NCI-H1694 treated with DMSO at 0.1 percent for 48 hours (cell line): ENCODE measurements at regions not wholly inside any gene's neighbourhood (a gene's known extent, or its start where the extent isn't known, plus 50 kb on each side); places are given as distances from the start of the nearest gene placed in this dataset.
"Not testable (repeated sequence)": the region's sequence is repeated elsewhere in the genome, so short reads cannot be mapped to it uniquely, and the experiment has no call there.

Experiments
- DNase-seq: peaks from one replicate; lab custom pipeline; 2025; lab: John Stamatoyannopoulos, UW

DNA sequence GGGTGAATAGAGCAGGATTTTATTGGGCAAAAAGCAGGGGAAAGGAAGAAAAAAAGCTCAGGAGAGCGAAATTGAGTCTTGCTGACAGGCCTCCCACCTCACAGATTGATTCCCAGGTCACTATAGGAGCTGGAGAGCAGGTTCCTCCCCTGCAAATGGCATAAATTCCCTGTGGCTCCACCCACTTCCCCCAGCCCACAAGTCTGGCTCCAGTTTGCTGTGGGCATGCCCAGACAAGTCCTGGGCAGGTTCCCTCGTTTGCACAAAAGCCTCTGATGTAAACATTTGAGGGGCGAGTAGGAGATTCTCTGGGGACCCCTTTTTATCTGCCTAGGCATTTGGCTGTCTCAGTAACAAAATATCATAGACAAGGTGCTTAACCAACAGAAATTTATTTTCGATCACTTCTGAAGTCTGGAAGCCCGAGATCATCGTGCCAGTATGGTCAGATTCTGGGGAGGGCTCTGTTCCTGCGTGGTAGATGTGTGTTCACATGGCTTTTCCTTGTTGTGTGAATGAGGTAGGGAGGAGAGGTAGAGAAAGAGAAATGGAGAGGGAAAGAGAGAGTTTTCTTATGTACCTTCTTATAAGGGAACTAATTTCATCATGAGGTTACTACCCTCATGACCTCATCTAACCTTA is 614.5 kb downstream of the MAT2B start:
- DNase-seq, result no peak

- no peak for DNase-seq
Observed at GRCh38 chr5:164127527-164127926, 622.1 kb downstream of the MAT2B start.

DNA sequence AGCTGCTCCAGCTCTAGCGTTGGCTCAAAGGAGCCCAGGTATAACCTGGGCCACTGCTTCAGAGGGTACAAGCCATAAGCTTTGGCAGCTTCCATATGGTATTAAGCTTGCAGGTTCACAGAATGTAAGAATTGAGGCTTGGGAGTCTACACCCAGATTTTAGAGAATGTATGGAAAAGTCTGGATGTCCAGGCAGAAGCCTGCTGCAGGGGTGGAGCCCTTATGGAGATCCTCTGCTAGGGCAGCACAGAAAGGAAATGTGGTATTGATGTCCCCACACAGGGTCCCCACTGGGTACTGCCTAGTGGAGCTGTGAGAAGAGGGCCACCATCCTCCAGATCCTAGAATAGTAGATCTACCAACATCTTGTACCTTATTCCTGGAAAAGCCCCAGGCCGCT is 626.9 kb downstream of the MAT2B start:
- no peak for DNase-seq

GRCh38 chr5:164137095-164137494 is 631.7 kb downstream of the MAT2B start:
- no peak for DNase-seq

DNA sequence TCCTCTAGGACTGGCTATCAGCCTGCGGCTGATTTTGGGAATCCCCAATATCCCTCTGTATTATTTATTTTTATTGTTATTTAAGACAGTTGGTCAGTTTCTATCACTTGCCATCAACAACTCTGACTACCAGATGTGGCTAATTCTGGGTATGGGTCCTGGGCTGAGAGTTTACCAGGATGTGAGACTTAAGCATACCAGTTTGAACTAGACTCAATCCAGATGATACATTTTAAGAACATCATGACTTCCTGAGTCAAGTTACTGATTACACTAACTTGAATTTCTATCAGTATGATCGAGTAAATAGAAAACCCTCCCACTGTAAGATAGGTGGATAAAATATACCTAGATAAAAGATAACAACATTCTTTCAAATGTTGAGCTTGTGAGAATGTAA is 634.0 kb downstream of the MAT2B start:
- no peak for DNase-seq

- no peak for DNase-seq
Observed at GRCh38 chr5:164145458-164145857, 640.0 kb downstream of the MAT2B start.

- no peak for DNase-seq
Observed at GRCh38 chr5:164146223-164146622, 640.8 kb downstream of the MAT2B start.

- DNase-seq, result no peak
Observed at GRCh38 chr5:164148292-164148691, 642.9 kb downstream of the MAT2B start.

DNA sequence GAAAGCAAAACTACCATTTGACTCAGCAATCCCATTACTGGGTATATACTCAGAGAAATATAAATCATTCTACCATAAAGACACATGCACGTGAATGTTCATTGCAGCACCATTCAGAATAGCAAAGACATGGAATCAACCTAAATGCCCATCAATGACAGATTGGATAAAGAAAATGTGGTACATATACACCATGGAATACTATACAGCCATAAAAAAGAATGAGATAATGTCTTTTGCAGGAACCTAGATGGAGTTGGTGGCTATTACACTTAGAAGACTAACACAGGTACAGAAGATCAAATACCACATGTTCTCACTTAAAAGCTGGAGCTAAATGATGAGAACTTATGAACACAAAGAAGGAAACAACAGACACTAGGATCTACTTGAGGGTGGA is 647.1 kb downstream of the MAT2B start:
- DNase-seq, result not testable (repeated sequence)

DNA sequence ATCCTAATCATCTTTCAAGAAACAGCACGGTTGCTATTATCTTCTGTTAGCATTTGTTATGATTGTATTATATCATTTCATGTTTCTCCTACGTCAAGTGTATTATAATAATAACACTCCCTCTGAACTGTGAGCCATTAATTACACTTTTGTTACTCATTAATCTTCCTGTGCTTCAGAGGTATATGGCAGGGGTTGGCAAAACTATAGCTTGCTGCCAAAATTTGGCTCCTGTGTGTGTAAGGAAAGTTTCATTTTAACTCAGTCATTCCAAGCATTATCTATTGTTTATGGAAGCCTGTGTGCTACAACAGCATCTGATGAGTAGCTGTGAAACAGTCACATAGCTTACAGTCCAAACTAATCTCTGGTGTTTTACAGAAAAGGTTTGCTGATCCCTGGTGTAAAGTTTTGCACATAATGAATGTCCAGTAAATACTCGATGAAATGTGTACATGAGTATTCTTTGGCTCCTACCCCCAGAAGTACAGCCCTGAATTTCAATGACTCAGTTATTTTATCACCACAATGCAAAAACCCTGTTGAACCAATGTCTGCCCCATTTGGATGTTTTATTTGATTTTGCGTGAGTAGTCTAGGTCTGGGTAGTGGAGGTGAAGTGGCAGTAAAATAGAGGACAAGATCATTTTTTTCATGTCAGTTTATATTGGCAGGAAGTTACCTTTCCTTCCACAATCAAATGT is 648.2 kb downstream of the MAT2B start:
- DNase-seq, result no peak

DNA sequence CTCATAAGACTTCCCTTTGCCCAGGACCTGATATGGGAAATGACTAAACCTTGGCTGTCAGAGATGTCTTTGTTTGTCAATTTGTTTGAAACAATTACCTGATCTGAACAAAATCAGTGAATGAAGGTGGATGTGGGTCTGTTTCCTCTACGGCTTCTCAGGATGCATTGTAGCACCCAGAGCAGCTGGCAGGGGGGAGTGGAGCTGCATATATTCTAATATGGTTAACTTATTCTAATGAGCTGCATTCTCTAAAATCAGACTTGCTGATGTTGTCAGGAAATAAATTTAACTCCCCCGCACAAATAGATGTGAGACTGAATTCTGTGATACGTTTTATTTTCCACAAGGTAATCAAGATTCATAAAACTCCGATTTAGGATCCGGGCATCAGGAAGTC is 665.4 kb downstream of the MAT2B start:
- no peak for DNase-seq

- no peak for DNase-seq
Observed at GRCh38 chr5:164175083-164175482, 669.7 kb downstream of the MAT2B start.

DNA sequence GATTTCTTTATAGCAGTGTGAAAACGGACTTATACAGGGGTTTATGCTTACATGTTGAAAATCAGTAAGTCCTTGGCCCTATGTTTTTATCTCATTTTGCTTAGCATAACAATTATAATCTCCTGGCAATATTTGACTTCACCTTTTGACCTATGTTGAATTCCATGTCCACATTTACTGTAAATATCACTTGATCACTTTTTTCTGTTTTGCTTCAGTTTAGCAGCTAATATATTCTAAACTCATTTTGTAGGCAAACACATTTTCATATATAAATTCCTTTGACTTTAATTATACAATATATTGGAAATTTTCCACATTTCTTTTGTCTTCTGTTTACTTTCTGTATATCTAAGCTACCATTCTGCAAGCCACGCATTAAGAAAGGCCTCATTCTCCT is 674.0 kb downstream of the MAT2B start:
- DNase-seq, result no peak

- no peak for DNase-seq
Observed at GRCh38 chr5:164181604-164182003, 676.2 kb downstream of the MAT2B start.

- no peak for DNase-seq
Observed at GRCh38 chr5:164184158-164184557, 678.7 kb downstream of the MAT2B start.

- DNase-seq, result no peak
Observed at GRCh38 chr5:164185000-164185399, 679.6 kb downstream of the MAT2B start.

GRCh38 chr5:164186550-164186949 is 681.1 kb downstream of the MAT2B start:
- no peak for DNase-seq

DNA sequence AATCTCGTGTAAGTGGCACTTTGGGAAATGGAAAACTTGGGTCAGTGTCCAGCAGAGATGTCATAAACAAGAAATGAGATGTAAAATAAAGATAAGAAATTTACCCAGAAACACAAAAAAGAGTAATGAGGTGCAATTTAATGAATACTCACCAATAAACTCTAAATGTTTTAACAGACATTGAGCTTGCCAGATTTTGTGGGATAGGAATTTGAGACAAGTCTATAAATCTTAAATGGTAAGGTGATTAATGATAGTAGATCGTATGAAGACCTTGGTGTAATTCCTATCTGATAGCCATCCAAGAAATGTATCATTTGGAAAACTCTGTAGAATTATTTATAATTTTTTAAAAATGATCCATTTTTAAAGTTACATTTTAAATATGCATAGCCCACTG is 682.4 kb downstream of the MAT2B start:
- no peak for DNase-seq

DNA sequence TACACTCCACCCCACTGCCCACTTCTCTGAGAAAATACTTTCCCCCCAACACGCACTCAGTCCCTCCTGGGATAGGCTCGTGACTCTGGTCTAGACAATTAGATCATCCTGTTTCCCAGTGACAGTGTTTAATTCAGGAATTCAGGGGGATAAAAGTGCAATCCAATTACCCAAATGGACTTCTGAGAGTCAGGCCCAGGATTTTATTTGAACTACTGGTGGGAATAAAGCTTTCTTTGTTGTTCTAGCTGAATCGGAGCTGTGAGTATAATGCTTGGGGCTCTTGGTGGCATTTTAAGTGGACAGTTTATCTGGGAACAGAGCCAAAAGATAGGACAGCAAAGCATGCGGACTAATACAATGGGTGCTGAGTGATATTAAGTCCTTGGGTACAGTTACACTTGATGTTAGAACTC is 683.3 kb downstream of the MAT2B start:
- DNase-seq, result no peak

- no peak for DNase-seq
Observed at GRCh38 chr5:164191240-164191639, 685.8 kb downstream of the MAT2B start.

DNA sequence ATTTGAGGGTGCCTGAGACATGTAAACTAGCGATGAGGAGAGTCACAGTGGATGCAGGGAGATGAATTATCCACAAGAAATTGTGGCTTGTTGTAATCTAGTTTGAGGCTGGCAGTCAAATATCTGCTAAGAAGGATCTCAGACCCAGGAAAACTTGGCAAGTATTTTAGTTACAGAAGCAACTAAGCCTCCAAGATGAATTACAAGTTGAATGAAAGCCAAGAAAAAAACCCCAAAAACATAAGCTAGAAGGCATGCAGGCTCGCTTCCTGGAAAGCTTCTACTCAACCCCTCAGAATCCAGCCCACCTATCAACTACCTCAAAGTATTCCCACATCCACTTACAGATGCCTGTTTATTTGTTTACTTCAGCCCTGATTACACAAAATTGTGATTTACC is 696.9 kb downstream of the MAT2B start:
- DNase-seq, result no peak

DNA sequence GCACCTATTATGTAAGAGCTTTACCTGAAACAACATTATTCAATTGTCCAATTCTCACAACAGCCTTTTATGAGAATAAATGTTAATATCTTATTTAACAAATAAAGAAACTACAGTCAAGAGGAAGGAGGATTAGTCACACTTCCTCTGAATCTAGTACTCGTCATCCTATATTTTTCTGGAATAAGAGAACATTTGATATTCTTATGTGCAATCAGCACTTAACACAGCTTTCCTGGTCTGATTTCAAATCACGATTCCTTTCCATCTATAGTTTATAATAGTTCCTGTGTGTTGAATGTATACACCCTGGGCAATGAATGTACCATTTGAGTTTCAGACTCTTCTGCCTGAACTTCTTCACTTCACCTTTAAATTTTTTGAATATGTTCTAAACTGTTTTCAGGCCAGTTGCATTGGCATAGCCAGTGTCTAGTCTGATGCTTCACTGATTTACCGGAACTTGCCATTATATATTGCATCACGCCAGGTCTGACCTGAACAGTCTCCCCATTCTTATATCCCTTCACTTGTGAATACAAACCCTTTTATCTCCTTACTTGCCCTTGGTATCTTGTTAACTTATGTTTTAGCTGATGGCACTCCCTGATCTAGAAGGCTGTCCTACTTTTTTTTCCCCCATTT is 698.3 kb downstream of the MAT2B start:
- no peak for DNase-seq

DNA sequence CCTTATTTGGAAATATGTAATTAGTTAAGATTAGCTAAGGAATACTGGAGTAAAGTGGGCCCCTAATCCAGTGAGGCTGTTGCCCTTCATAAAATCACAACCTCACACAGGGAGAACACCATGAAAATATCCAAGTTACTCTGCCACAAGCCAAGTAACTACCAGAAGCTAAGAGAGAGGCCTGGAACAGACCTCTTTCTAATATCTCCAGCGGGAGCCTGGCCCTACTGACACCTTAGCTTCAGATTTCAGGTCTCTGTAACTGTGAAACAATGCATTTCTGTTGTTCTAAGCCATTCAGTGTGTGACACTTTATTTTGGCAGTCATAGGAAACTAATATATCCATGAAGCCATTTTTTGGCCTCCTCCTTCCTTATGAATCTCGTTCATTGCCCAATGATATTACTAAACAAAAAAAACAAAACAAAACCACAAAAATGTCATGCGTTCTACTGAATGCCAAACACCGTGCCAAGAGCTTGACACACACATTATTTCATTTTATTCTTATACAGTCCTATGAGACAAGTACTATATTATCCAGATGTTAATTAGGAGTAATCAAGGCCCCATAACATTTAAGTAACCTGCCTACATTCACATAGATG is 699.0 kb downstream of the MAT2B start:
- no peak for DNase-seq
